ENCODE measurements at regions not wholly inside any gene's neighbourhood (a gene's known extent, or its start where the extent isn't known, plus 50 kb on each side); places are given as distances from the start of the nearest gene placed in this dataset.

GRCh38 chr1:68973459-68974244 is 476.8 kb upstream of the DEPDC1 start:
- Histone ChIP-seq H3K27me3 (ENCODE audit: insufficient read depth, low read length) (no peaks in the 10 kb centered on the region), H3K36me3 (ENCODE audit: insufficient read depth, low read depth, low read length) (no peaks in the 10 kb centered on the region), H3K9me3 (ENCODE audit: insufficient read depth, low read depth, low read length) (no peaks in the 10 kb centered on the region), H3K4me1 (ENCODE audit: insufficient read depth, low read length) (peaks cover 34% of the 10 kb centered on the region), H3K9ac (ENCODE audit: low read depth, low read length) (no peak overlapping the region), H3K4me3 (ENCODE audit: low read length) (no peak overlapping the region), H3K27ac (ENCODE audit: low read length) (no peak overlapping the region)

DNA sequence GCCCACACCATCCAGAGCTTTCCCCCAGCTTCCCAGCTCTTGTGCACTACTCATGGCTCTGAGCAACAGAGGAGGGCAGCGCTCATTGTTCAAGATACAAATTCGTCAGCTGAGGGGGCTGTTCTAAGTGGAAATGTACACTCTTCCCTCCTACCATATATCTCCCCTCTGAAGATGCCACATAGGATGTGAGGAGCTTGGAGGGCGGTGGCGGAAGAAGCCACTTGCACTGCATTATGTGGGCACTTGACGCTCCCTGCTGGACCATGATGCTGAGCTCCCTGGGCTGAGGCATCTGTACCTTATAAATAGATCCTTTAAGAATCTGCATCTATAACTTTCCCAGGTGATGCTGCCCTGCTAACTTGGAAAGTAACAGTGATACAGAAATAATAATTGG is 477.6 kb upstream of the DEPDC1 start:
- H3K36me3 ChIP-seq (ENCODE audit: insufficient read depth, low read depth, low read length) = no peaks in the 10 kb centered on the region
- H3K4me1 ChIP-seq (ENCODE audit: insufficient read depth, low read length) = peaks cover 30% of the 10 kb centered on the region
- H3K27me3 ChIP-seq (ENCODE audit: insufficient read depth, low read length) = no peaks in the 10 kb centered on the region
- H3K27ac ChIP-seq (ENCODE audit: low read length) = no peak overlapping the region
- no peak overlapping the region for H3K4me3 ChIP-seq (ENCODE audit: low read length)
- H3K9me3 ChIP-seq (ENCODE audit: insufficient read depth, low read depth, low read length) = no peaks in the 10 kb centered on the region
- H3K9ac ChIP-seq (ENCODE audit: low read depth, low read length) = no peak overlapping the region

DNA sequence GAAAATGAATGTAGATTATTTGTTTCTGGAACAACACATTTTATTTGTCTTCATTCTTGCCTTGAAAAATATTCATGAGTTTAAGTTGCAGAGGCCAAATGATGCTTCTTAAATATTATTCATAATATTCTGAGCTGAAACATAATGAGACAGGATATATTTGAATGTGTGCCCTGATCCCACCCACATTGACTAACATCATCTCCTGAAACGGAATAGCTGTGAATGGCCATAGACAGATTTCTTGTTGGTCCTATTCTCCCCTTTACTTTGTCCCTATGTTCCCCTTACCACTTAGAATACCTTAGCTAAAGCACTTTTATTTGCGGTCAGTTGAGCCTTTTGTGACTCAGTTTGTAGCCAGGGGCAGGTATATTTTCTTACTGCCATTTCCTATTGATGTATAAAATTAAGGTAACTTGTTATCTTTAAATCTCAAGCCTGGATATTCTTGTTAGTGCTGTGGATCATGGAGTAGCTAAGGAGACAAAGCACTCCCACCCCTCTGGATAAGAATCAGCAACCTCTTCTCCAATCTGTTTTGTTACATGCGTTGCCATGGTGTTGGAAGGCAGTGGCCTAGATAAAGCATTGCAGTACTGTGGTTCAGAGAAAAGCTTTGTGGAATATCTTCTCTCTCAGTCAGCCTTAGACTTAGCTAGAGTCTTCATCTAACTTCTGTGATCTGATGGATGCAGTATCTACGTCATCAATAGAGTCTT is 478.5 kb upstream of the DEPDC1 start:
- H3K27me3 ChIP-seq (ENCODE audit: insufficient read depth, low read length) = no peaks in the 10 kb centered on the region

DNA sequence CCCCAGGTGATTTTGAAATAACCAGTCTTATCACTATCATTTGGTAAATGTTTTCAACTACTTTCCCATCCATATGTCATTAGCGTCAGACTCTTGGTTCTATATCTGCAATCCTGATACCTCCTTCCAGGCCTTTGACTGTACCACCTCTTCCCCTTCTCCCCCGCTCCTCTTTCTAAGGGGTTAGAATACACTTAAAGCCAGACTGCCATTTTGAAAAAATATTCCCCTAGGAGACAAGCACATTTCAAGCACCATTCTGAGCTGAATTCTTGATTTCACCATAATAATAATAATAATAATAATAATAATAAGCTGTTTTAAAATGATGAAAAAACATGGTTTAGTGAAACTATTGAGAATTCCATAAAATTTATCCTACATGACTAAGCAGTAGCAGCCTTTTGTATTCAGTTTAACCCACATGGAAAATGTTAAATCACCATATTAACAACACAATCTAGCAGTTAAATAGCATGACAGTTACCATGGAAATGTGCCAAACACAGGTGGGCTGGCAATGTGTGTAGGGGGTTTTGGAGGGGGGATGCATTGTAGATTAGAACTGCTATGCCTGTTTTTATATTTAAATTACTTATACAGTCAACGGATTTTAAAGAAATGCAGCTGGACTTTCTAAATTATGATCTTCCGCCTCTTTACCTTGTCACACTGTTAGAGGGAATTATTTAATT is 480.2 kb upstream of the DEPDC1 start:
- peak overlapping the region; percentile 44 for H3K27ac ChIP-seq (ENCODE audit: low read length)

More for the DNA sequence above, 478.5 kb upstream of the DEPDC1 start:
- H3K36me3 ChIP-seq (ENCODE audit: insufficient read depth, low read depth, low read length) = no peaks in the 10 kb centered on the region
- H3K4me1 ChIP-seq (ENCODE audit: insufficient read depth, low read length) = peaks cover 25% of the 10 kb centered on the region
- H3K4me3 ChIP-seq (ENCODE audit: low read length) = no peak overlapping the region
- H3K27ac ChIP-seq (ENCODE audit: low read length) = peak overlapping the region; percentile 44
- H3K9ac ChIP-seq (ENCODE audit: low read depth, low read length) = peak overlapping the region; percentile 49; the same call in 1 of the 2 replicates
- no peaks in the 10 kb centered on the region for H3K9me3 ChIP-seq (ENCODE audit: insufficient read depth, low read depth, low read length)

DNA sequence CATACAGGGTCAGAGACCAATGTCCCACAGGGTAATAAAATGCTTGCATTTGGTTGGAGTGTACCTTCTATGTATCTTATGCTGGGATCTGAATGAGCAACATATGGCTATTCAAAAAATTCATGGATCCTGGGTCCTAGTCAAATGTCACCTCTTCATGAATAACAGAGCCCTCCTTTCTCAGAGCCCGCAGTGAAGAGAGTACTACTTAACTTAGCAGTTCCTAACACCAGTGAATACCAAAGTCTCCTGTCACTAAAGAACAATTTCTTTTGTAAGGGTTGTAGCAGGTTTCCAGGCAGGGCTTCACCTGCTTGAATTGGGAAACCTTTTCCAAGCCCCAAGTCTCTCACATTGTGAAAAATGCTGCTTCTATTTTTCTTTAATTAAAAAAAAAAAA is 483.0 kb upstream of the DEPDC1 start:
- Histone ChIP-seq H3K27ac (ENCODE audit: low read length) (no peak overlapping the region), H3K9me3 (ENCODE audit: insufficient read depth, low read depth, low read length) (no peaks in the 10 kb centered on the region), H3K9ac (ENCODE audit: low read depth, low read length) (no peak overlapping the region), H3K4me1 (ENCODE audit: insufficient read depth, low read length) (peaks cover 25% of the 10 kb centered on the region), H3K27me3 (ENCODE audit: insufficient read depth, low read length) (no peaks in the 10 kb centered on the region), H3K4me3 (ENCODE audit: low read length) (no peak overlapping the region), H3K36me3 (ENCODE audit: insufficient read depth, low read depth, low read length) (no peaks in the 10 kb centered on the region)

More for the DNA sequence above, 480.2 kb upstream of the DEPDC1 start:
- H3K9me3 ChIP-seq (ENCODE audit: insufficient read depth, low read depth, low read length) = no peaks in the 10 kb centered on the region
- peak overlapping the region; percentile 33; the same call in 1 of the 2 replicates for H3K4me3 ChIP-seq (ENCODE audit: low read length)
- H3K4me1 ChIP-seq (ENCODE audit: insufficient read depth, low read length) = peaks cover 25% of the 10 kb centered on the region
- H3K36me3 ChIP-seq (ENCODE audit: insufficient read depth, low read depth, low read length) = no peaks in the 10 kb centered on the region
- H3K27me3 ChIP-seq (ENCODE audit: insufficient read depth, low read length) = no peaks in the 10 kb centered on the region
- peak overlapping the region; percentile 49; the same call in 1 of the 2 replicates for H3K9ac ChIP-seq (ENCODE audit: low read depth, low read length)

GRCh38 chr1:68984289-68984688 is 487.4 kb upstream of the DEPDC1 start:
- peaks cover 3% of the 10 kb centered on the region; the same call in 1 of the 2 replicates for H3K4me1 ChIP-seq (ENCODE audit: insufficient read depth, low read length)
- no peak overlapping the region for H3K4me3 ChIP-seq (ENCODE audit: low read length)
- no peaks in the 10 kb centered on the region for H3K27me3 ChIP-seq (ENCODE audit: insufficient read depth, low read length)

DNA sequence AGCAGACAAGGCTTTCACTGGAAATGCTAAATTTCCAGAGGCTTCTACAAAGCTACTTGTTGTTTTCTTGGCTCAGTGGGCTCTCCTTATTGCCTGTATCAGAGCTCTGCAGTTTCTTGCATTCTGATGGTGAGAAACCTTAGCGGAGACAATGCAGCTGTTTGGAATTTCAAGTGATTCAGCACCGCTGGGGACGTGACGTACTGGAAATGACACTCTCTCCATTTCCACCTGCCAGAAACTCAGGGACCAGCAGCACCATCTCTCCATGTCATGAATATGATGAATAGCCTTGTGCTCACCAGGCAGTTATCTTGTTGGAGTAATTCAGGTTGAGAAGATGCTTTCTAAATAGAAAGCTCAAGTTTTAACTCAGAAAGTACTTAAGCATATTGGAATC is 497.2 kb upstream of the DEPDC1 start:
- no peak overlapping the region for H3K27ac ChIP-seq (ENCODE audit: low read length)
- H3K4me3 ChIP-seq (ENCODE audit: low read length) = no peak overlapping the region
- H3K27me3 ChIP-seq (ENCODE audit: insufficient read depth, low read length) = no peaks in the 10 kb centered on the region
- no peaks in the 10 kb centered on the region for H3K4me1 ChIP-seq (ENCODE audit: insufficient read depth, low read length)
- H3K9ac ChIP-seq (ENCODE audit: low read depth, low read length) = no peak overlapping the region
- H3K9me3 ChIP-seq (ENCODE audit: insufficient read depth, low read depth, low read length) = no peaks in the 10 kb centered on the region
- no peaks in the 10 kb centered on the region for H3K36me3 ChIP-seq (ENCODE audit: insufficient read depth, low read depth, low read length)

More at GRCh38 chr1:68984289-68984688, 487.4 kb upstream of the DEPDC1 start:
- no peak overlapping the region for H3K27ac ChIP-seq (ENCODE audit: low read length)
- H3K36me3 ChIP-seq (ENCODE audit: insufficient read depth, low read depth, low read length) = no peaks in the 10 kb centered on the region
- H3K9me3 ChIP-seq (ENCODE audit: insufficient read depth, low read depth, low read length) = no peaks in the 10 kb centered on the region
- H3K9ac ChIP-seq (ENCODE audit: low read depth, low read length) = no peak overlapping the region

DNA sequence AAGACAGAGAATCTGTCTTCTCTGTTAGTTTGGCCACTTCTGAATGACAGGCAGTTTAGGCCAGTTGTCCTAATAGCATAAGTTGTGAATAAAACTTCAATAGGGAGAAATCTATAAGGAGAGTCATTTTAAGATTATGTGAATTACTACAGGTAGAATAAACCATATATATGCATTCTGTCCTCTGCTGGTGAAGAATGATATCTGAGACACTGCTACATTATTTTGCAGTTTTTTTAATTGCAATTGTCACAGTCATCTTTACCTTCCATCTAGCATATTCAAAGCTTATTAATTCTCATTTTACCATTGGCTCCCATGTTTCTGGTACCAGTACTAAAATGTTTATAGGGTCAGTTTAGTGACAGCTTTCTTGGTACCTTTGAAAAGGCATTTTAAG is 519.6 kb upstream of the DEPDC1 start:
- H3K9ac ChIP-seq (ENCODE audit: low read depth, low read length) = no peak overlapping the region
- H3K9me3 ChIP-seq (ENCODE audit: insufficient read depth, low read depth, low read length) = no peaks in the 10 kb centered on the region
- no peaks in the 10 kb centered on the region for H3K4me1 ChIP-seq (ENCODE audit: insufficient read depth, low read length)
- H3K4me3 ChIP-seq (ENCODE audit: low read length) = no peak overlapping the region
- no peaks in the 10 kb centered on the region for H3K36me3 ChIP-seq (ENCODE audit: insufficient read depth, low read depth, low read length)
- H3K27me3 ChIP-seq (ENCODE audit: insufficient read depth, low read length) = no peaks in the 10 kb centered on the region
- H3K27ac ChIP-seq (ENCODE audit: low read length) = no peak overlapping the region

DNA sequence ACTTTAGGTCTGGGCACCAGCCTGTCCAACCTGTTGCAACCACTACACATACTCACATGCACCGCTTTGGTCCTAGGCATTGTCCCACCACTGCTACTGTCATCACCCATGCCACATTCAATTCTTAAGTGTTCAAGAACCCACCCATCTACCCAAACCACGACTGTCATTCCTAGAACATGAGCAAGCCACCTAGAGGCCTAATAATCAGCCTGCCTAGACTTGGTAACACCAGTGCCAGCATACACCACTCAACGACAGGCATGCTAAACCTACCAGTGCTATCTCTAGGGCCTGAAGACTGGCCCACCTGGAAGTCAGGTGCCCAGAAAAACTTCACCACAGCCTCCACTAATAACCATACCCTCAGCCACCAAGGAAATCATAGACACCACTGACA is 532.8 kb upstream of the DEPDC1 start:
- no peaks in the 10 kb centered on the region for H3K9me3 ChIP-seq (ENCODE audit: insufficient read depth, low read depth, low read length)
- H3K9ac ChIP-seq (ENCODE audit: low read depth, low read length) = no peak overlapping the region
- no peaks in the 10 kb centered on the region for H3K36me3 ChIP-seq (ENCODE audit: insufficient read depth, low read depth, low read length)
- no peaks in the 10 kb centered on the region for H3K27me3 ChIP-seq (ENCODE audit: insufficient read depth, low read length)
- H3K4me3 ChIP-seq (ENCODE audit: low read length) = no peak overlapping the region
- no peaks in the 10 kb centered on the region for H3K4me1 ChIP-seq (ENCODE audit: insufficient read depth, low read length)
- H3K27ac ChIP-seq (ENCODE audit: low read length) = no peak overlapping the region

GRCh38 chr1:69038379-69038778 is 529.3 kb upstream of the LRRC7 start:
- no peaks in the 10 kb centered on the region for H3K36me3 ChIP-seq (ENCODE audit: insufficient read depth, low read depth, low read length)
- H3K27me3 ChIP-seq (ENCODE audit: insufficient read depth, low read length) = no peaks in the 10 kb centered on the region
- H3K9ac ChIP-seq (ENCODE audit: low read depth, low read length) = no peak overlapping the region
- H3K27ac ChIP-seq (ENCODE audit: low read length) = no peak overlapping the region
- no peaks in the 10 kb centered on the region for H3K9me3 ChIP-seq (ENCODE audit: insufficient read depth, low read depth, low read length)
- no peak overlapping the region for H3K4me3 ChIP-seq (ENCODE audit: low read length)
- H3K4me1 ChIP-seq (ENCODE audit: insufficient read depth, low read length) = no peaks in the 10 kb centered on the region

DNA sequence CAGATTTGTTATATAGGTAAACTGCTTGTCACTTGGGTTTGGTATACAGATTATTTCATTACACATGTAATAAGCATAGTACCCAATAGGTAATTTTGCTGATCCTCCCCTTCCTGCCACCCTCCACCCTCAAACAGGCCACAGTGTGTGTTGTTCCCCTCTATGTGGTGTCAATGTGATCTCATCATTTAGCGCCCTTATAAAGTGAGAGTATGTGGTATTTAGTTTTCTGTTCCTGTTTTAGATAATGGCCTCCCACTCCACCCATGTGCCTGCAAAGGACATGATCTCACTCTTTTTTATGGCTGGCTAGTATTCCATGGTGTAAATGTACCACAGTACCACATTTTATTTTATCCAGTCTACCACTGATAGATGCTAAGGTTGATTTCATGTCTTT is 522.1 kb upstream of the LRRC7 start:
- Histone ChIP-seq H3K36me3 (ENCODE audit: insufficient read depth, low read depth, low read length) (no peaks in the 10 kb centered on the region), H3K9me3 (ENCODE audit: insufficient read depth, low read depth, low read length) (no peaks in the 10 kb centered on the region), H3K9ac (ENCODE audit: low read depth, low read length) (no peak overlapping the region), H3K4me3 (ENCODE audit: low read length) (no peak overlapping the region), H3K27ac (ENCODE audit: low read length) (no peak overlapping the region), H3K27me3 (ENCODE audit: insufficient read depth, low read length) (no peaks in the 10 kb centered on the region), H3K4me1 (ENCODE audit: insufficient read depth, low read length) (no peaks in the 10 kb centered on the region)

Data from iPS-20b (cell line).